ENCODE measurements at regions not wholly inside any gene's neighbourhood (a gene's known extent, or its start where the extent isn't known, plus 50 kb on each side); places are given as distances from the start of the nearest gene placed in this dataset.

DNA sequence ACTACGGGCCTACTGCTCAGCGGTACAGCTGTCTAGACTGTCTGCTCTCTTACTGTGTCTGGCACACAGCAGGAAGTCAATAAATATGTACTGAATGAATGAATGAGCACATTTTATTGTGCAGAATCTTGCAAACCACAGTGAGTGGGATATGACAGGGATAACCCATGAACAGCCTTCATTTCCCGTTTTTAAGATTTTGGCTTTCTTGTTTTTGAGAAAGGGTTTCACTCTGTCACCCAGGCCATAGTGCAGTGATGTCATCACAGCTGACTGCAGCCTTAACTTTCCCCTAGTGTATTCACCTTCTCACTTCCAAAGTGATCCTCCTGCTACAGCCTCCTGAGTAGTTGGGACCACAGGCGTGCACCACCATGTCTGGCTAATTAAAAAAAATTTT is 203.1 kb downstream of the AEBP2 start:
- H3K36me3 ChIP-seq (ENCODE audit: control insufficient read depth, insufficient read depth, low read length), result no peaks in the 10 kb centered on the region
- no peaks in the 10 kb centered on the region for H3K9me3 ChIP-seq (ENCODE audit: control insufficient read depth, low read length)
- H3K27me3 ChIP-seq (ENCODE audit: control insufficient read depth, insufficient read depth, low read length), result no peaks in the 10 kb centered on the region
- TF ChIP-seq, protein P1, sequence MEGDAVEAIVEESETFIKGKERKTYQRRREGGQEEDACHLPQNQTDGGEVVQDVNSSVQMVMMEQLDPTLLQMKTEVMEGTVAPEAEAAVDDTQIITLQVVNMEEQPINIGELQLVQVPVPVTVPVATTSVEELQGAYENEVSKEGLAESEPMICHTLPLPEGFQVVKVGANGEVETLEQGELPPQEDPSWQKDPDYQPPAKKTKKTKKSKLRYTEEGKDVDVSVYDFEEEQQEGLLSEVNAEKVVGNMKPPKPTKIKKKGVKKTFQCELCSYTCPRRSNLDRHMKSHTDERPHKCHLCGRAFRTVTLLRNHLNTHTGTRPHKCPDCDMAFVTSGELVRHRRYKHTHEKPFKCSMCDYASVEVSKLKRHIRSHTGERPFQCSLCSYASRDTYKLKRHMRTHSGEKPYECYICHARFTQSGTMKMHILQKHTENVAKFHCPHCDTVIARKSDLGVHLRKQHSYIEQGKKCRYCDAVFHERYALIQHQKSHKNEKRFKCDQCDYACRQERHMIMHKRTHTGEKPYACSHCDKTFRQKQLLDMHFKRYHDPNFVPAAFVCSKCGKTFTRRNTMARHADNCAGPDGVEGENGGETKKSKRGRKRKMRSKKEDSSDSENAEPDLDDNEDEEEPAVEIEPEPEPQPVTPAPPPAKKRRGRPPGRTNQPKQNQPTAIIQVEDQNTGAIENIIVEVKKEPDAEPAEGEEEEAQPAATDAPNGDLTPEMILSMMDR (IDR thresholded peaks at IDR 0.05), result no peak
- no peaks in the 10 kb centered on the region for H3K4me1 ChIP-seq
- H2AFZ ChIP-seq, result no peak overlapping the region
- H3K27ac ChIP-seq, result no peak overlapping the region
- H3K4me2 ChIP-seq (ENCODE audit: low read length), result no peak overlapping the region
- no peaks in the 10 kb centered on the region for H3K79me2 ChIP-seq
- H3K4me3 ChIP-seq (ENCODE audit: low read depth, low read length), result no peak overlapping the region
- H3K9ac ChIP-seq, result no peak overlapping the region

DNA sequence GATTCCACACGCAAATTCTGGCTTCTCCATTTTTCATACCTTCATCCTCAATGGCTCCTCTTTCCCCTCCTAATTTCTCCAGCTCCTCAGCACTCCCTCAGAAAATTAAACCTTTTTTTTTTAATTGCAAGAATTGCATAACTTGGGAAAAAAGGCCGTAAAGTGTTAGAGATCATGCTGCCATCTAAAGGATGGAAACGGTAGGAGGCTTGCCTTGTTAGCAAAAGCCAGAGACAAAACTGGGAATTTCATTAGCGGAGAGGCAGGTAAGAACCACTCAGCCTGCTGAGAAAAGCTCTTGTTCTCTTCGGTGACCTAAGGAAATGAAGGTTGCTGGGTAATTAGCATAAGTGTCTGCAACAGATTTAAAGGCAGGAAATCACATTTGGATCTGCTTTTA is 204.3 kb downstream of the AEBP2 start:
- Histone ChIP-seq H3K4me1 (no peaks in the 10 kb centered on the region), H3K27me3 (ENCODE audit: control insufficient read depth, insufficient read depth, low read length) (no peaks in the 10 kb centered on the region), H2AFZ (no peak overlapping the region), H3K36me3 (ENCODE audit: control insufficient read depth, insufficient read depth, low read length) (no peaks in the 10 kb centered on the region), H3K4me3 (ENCODE audit: low read depth, low read length) (no peak overlapping the region), H3K9ac (no peak overlapping the region), H3K9me3 (ENCODE audit: control insufficient read depth, low read length) (no peaks in the 10 kb centered on the region), H3K27ac (no peak overlapping the region), H3K79me2 (no peaks in the 10 kb centered on the region), H3K4me2 (ENCODE audit: low read length) (no peak overlapping the region)
- TF ChIP-seq, protein P1 (IDR thresholded peaks at IDR 0.05), result no peak

DNA sequence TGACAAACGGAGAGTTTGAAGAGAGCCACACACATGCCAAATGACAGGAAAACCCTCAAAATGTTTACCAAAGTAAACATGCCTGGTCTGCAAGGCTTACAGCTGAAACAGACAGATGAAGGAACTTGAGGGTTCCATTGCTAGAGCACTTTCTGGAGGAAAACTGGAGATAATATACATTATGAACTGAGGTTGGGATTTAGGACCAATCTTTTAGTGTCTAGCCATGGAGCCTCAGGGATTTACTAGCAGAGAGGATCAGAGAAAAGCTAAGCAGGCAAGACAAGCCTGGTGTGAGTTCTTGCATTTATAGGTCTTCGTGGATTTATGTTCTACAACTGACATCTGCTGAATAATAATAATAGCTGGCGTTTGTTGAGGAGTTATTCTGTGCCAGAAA is 205.3 kb downstream of the AEBP2 start:
- Histone ChIP-seq H3K36me3 (ENCODE audit: control insufficient read depth, insufficient read depth, low read length) (no peaks in the 10 kb centered on the region), H3K27me3 (ENCODE audit: control insufficient read depth, insufficient read depth, low read length) (no peaks in the 10 kb centered on the region), H3K4me3 (ENCODE audit: low read depth, low read length) (no peak overlapping the region), H3K4me2 (ENCODE audit: low read length) (no peak overlapping the region), H3K79me2 (no peaks in the 10 kb centered on the region), H3K27ac (no peak overlapping the region), H3K4me1 (no peaks in the 10 kb centered on the region), H3K9me3 (ENCODE audit: control insufficient read depth, low read length) (no peaks in the 10 kb centered on the region), H2AFZ (no peak overlapping the region), H3K9ac (no peak overlapping the region)
- TF ChIP-seq, protein P1 (IDR thresholded peaks at IDR 0.05), result no peak

DNA sequence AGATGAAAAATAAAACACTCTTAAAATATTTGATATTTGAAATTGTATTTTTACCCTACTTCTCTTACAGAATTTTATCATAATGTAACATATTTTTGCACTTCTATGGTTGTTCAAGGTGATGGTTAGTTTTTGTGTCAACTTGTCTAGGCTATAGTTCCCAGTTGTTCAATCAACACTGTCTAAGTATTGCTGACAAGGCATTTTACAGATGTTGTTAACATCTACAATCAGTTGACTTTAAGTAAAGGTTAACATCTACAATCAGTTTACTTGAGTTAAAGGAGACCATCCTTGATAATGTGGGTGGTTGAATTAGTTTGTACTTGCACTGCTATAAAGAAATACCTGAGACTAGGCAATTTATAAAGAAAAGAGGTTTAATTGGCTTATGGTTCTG is 206.5 kb downstream of the AEBP2 start:
- Histone ChIP-seq H3K36me3 (ENCODE audit: control insufficient read depth, insufficient read depth, low read length) (no peaks in the 10 kb centered on the region), H3K4me1 (no peaks in the 10 kb centered on the region), H2AFZ (no peak overlapping the region), H3K9ac (no peak overlapping the region), H3K79me2 (no peaks in the 10 kb centered on the region), H3K27ac (no peak overlapping the region), H3K4me2 (ENCODE audit: low read length) (no peak overlapping the region), H3K4me3 (ENCODE audit: low read depth, low read length) (no peak overlapping the region), H3K27me3 (ENCODE audit: control insufficient read depth, insufficient read depth, low read length) (no peaks in the 10 kb centered on the region), H3K9me3 (ENCODE audit: control insufficient read depth, low read length) (no peaks in the 10 kb centered on the region)
- TF ChIP-seq, protein P1 (IDR thresholded peaks at IDR 0.05), result no peak

DNA sequence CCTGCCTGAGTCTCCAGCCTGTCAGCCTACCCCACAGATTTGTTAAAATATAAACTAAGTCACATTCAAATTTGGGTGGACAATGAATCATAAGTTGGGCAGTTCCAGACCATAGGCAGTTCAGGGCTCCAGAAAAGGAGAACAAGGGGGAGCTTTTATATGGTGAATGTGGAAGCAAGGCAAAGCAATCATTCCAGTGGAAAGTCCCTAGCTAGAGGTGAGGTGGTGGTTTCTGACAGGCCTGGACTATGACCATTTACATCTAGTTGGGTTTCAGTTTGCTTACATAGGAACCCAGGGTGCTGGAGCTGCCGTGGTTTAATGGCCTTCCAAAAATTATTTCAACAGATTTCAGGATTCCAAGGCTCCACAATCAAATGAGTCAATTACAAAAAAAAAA is 207.3 kb downstream of the AEBP2 start:
- Histone ChIP-seq H3K27ac (no peak overlapping the region), H3K9ac (no peak overlapping the region), H2AFZ (no peak overlapping the region), H3K79me2 (no peaks in the 10 kb centered on the region), H3K9me3 (ENCODE audit: control insufficient read depth, low read length) (no peaks in the 10 kb centered on the region), H3K4me2 (ENCODE audit: low read length) (no peak overlapping the region), H3K4me3 (ENCODE audit: low read depth, low read length) (no peak overlapping the region), H3K27me3 (ENCODE audit: control insufficient read depth, insufficient read depth, low read length) (no peaks in the 10 kb centered on the region), H3K4me1 (no peaks in the 10 kb centered on the region), H3K36me3 (ENCODE audit: control insufficient read depth, insufficient read depth, low read length) (no peaks in the 10 kb centered on the region)
- TF ChIP-seq, protein P1 (IDR thresholded peaks at IDR 0.05), result no peak

All from parathyroid adenoma (tissue), 2 donors.